NCI-H510A treated with DMSO at 0.1 percent for 48 hours (cell line): ENCODE measurements at regions not wholly inside any gene's neighbourhood (a gene's known extent, or its start where the extent isn't known, plus 50 kb on each side); places are given as distances from the start of the nearest gene placed in this dataset.

Experiments used
- DNase-seq: peaks from one replicate; lab custom pipeline; 2025; lab: John Stamatoyannopoulos, UW

- no peak for DNase-seq
Observed at GRCh38 chr1:192524223-192524622, 51.4 kb upstream of the RGS1 start.
